K562 (cell line): ENCODE measurements at regions not wholly inside any gene's neighbourhood (a gene's known extent, or its start where the extent isn't known, plus 50 kb on each side); places are given as distances from the start of the nearest gene placed in this dataset.

Experiments used
- ATAC-seq: fragments of 200-7000 bp; cut with Tn5 transposase; 3 replicates; pipeline ENCODE4 v1.9.1; 2020; ENCODE audit warnings: moderate library complexity
- BruUV-seq: library from RNA; stranded (reverse); fragments of 400-500 nt; replicated peaks from 2 replicates; lab custom pipeline; 2021; lab: Mats Ljungman, UMichigan
- CTCF ChIA-PET: fragments of 300-600 bp; formaldehyde crosslinking; extraction: SDS; loops from one replicate; lab custom pipeline; 2021; ENCODE audit warnings: low intra/inter-chr PET ratio; lab: Yijun Ruan, JAX
- POLR2A ChIA-PET: fragments of 300-600, 350-650 bp; sonication (Branson Sonifier 250); formaldehyde crosslinking; extraction: SDS; loops from one replicate; lab custom pipeline; 2021; ENCODE audit warnings: antibody characterized with exemption, inconsistent platforms; lab: Yijun Ruan, JAX
- DNase-seq, 4 experiments: peaks; one replicate each; pipeline versions ENCODE4 v3.0.0 to v3.0.0-alpha.2; 2011 to 2018; ENCODE audit warnings: low spot score in 3 of 4, mixed read lengths in 3 of 4; ENCODE audit errors: extremely low read depth in 1 of 4
- FAIRE-seq: peaks from 2 replicates; lab custom pipeline; 2011; peaks lifted over from hg19 to GRCh38; lab: Jason Lieb, UNC
- H2AFZ ChIP-seq: 2 replicates; pipeline ENCODE4 v1.6.0; 2011; ENCODE audit warnings: low read depth, low read length, control low read depth, inconsistent platforms
- H3K27ac ChIP-seq: fragments of 200-600 bp; 3 replicates; pipeline ENCODE4 v1.8.0; 2011; ENCODE audit warnings: low read depth, mild to moderate bottlenecking, control low read depth, inconsistent platforms, low read length, moderate library complexity, mixed read lengths; ENCODE audit errors: extremely low read depth
- H3K27me3 ChIP-seq, 2 experiments: fragments of 300-600 bp in 1 of 2; 2 replicates in 1 of 2; 3 replicates in 1 of 2; pipeline versions ENCODE4 v1.6.0 to v1.8.0; 2011; ENCODE audit warnings: inconsistent platforms in 2 of 2, low read length in 2 of 2, mild to moderate bottlenecking in 1 of 2, mixed read lengths in 1 of 2, moderate library complexity in 1 of 2; ENCODE audit not compliant: control insufficient read depth in 2 of 2, insufficient read depth in 2 of 2
- H3K36me3 ChIP-seq: fragments of 300-600 bp; 3 replicates; pipeline ENCODE4 v1.8.0; 2011; ENCODE audit warnings: mild to moderate bottlenecking, low read length, inconsistent platforms; ENCODE audit not compliant: control insufficient read depth, insufficient read depth
- H3K4me1 ChIP-seq, 2 experiments: fragments of 200-600 bp in 1 of 2; replicated peaks in 1 of 2; 2 replicates in 1 of 2; 3 replicates in 1 of 2; pipeline versions ENCODE4 v1.5.1 to v1.8.0; 2011; ENCODE audit warnings: inconsistent platforms in 2 of 2, low read length in 2 of 2, mild to moderate bottlenecking in 1 of 2, mixed read lengths in 1 of 2, moderate library complexity in 1 of 2; ENCODE audit not compliant: control insufficient read depth in 2 of 2, insufficient read depth in 2 of 2
- H3K4me2 ChIP-seq: 2 replicates; pipeline ENCODE4 v1.6.1; 2011; ENCODE audit warnings: low read length, control low read depth, inconsistent platforms, mixed read lengths; ENCODE audit not compliant: insufficient read depth
- H3K4me3 ChIP-seq: fragments of 200-600 bp; sonication (generic), shearing (Covaris generic); 2 replicates; pipeline ENCODE4 v1.5.1; 2016; ENCODE audit warnings: control low read depth, inconsistent platforms
- H3K79me2 ChIP-seq: fragments of 200-600 bp; 3 replicates; pipeline ENCODE4 v1.8.0; 2011; ENCODE audit warnings: low read length, inconsistent platforms; ENCODE audit not compliant: control insufficient read depth, insufficient read depth
- H3K9ac ChIP-seq, 2 experiments: 2 replicates each; pipeline versions ENCODE4 v1.6.0 to v1.6.1; 2011; ENCODE audit warnings: low read depth in 2 of 2, low read length in 2 of 2, control low read depth in 1 of 2, inconsistent platforms in 1 of 2, mild to moderate bottlenecking in 1 of 2, mixed read lengths in 1 of 2; ENCODE audit not compliant: insufficient read depth in 1 of 2
- H3K9me1 ChIP-seq: one replicate; pipeline ENCODE4 v1.6.0; 2011; ENCODE audit warnings: inconsistent platforms, mild to moderate bottlenecking, low read length, moderate library complexity; ENCODE audit not compliant: control insufficient read depth, insufficient read depth
- H3K9me3 ChIP-seq: replicated peaks from 2 replicates; pipeline ENCODE4 v1.5.1; 2011; ENCODE audit warnings: low read depth, low read length, inconsistent platforms; ENCODE audit not compliant: control insufficient read depth, insufficient read depth
- H4K20me1 ChIP-seq: replicated peaks from 2 replicates; pipeline ENCODE4 v1.6.1; 2011; ENCODE audit warnings: low read length, inconsistent platforms, mixed read lengths; ENCODE audit not compliant: control insufficient read depth, insufficient read depth
- BCL6 ChIP-seq: fragments of 250-450 bp; sonication (Bioruptor Pico); IDR thresholded peaks from 2 replicates; pipeline ENCODE4 v1.4.0; 2020
- CEBPB ChIP-seq: fragments of 450-650 bp; IDR thresholded peaks from 2 replicates; pipeline ENCODE4 v1.6.1; 2016; ENCODE audit warnings: missing genetic modification characterization, missing compliant biosample characterization
- CEBPG ChIP-seq, 3 experiments: fragments of 200-800 bp in 1 of 3; sonication (Bioruptor generic) in 1 of 3; sonication (generic) in 1 of 3; formaldehyde crosslinking in 1 of 3; IDR thresholded peaks in 2 of 3; conservative IDR thresholded peaks in 1 of 3; 2 replicates each; pipeline versions ENCODE4 v1.6.1 to v1.8.0; 2016 to 2022; ENCODE audit warnings: missing compliant biosample characterization in 2 of 3, missing genetic modification characterization in 2 of 3, mild to moderate bottlenecking in 1 of 3, missing genetic modification reagents in 1 of 3
- EGR1 ChIP-seq: fragments of 450-650 bp; conservative IDR thresholded peaks from 2 replicates; pipeline ENCODE4 v1.6.1; 2017; ENCODE audit warnings: mild to moderate bottlenecking
- ELF2 ChIP-seq: fragments of 250-450 bp; sonication (Bioruptor Pico); IDR thresholded peaks from 2 replicates; pipeline ENCODE4 v1.5.0; 2021; ENCODE audit warnings: mild to moderate bottlenecking
- EZH2 ChIP-seq: IDR thresholded peaks from 2 replicates; pipeline ENCODE4 v1.6.1; 2012; ENCODE audit warnings: low read depth, mild to moderate bottlenecking, inconsistent platforms, low read length, borderline replicate concordance
- FOXA3 ChIP-seq, 2 experiments: fragments of 450-650 bp in 1 of 2; sonication (generic) in 1 of 2; formaldehyde crosslinking; IDR thresholded peaks in 1 of 2; conservative IDR thresholded peaks in 1 of 2; 2 replicates each; pipeline versions ENCODE4 v1.4.0 to v1.8.0; 2020 to 2022; ENCODE audit warnings: mild to moderate bottlenecking in 2 of 2, missing genetic modification reagents in 1 of 2
- GATAD2A ChIP-seq: fragments of 450-650 bp; IDR thresholded peaks from 2 replicates; pipeline ENCODE4 v1.6.1; 2017
- HMG20A ChIP-seq: fragments of 450-650 bp; formaldehyde crosslinking; conservative IDR thresholded peaks from 2 replicates; pipeline ENCODE4 v1.4.0; 2020; ENCODE audit warnings: mild to moderate bottlenecking, mixed read lengths
- JUN ChIP-seq, 2 experiments: sonication (generic) in 1 of 2; formaldehyde crosslinking in 1 of 2; IDR thresholded peaks; 2 replicates each; pipeline versions ENCODE4 v1.6.1 to v1.8.0; 2012 to 2022; ENCODE audit warnings: borderline replicate concordance in 2 of 2, mild to moderate bottlenecking in 2 of 2, improper control_type of control experiment in 1 of 2, low read depth in 1 of 2, low read length in 1 of 2, missing genetic modification reagents in 1 of 2
- KHSRP ChIP-seq: fragments of 450-650 bp; IDR thresholded peaks from 2 replicates; pipeline ENCODE4 v1.6.1; 2017
- NR2C1 ChIP-seq, 2 experiments: fragments of 450-650 bp; IDR thresholded peaks; 2 replicates each; pipeline ENCODE4 v1.6.1; 2017; ENCODE audit warnings: mild to moderate bottlenecking in 2 of 2, antibody characterized with exemption in 1 of 2, inconsistent platforms in 1 of 2, missing compliant biosample characterization in 1 of 2, missing genetic modification characterization in 1 of 2
- POLR3G ChIP-seq: IDR thresholded peaks from 2 replicates; pipeline ENCODE4 v1.6.1; 2011; ENCODE audit not compliant: insufficient read length, insufficient replicate concordance; ENCODE audit errors: extremely low read depth
- SMARCB1 ChIP-seq: IDR thresholded peaks from 2 replicates; pipeline ENCODE4 v1.6.1; 2011; ENCODE audit warnings: improper control_type of control experiment, low read depth; ENCODE audit not compliant: insufficient read length
- ZNF785 ChIP-seq: fragments of 250-450 bp; sonication (Bioruptor Pico); IDR thresholded peaks from 2 replicates; pipeline ENCODE4 v1.4.0; 2020; ENCODE audit warnings: mild to moderate bottlenecking
- WGBS: fragments of 100-300 bp; shearing (Covaris generic); methylation state at CpG from one replicate; pipeline ENCODE4 v1.1.6; 2016; ENCODE audit warnings: low coverage, mixed read lengths; ENCODE audit not compliant: insufficient coverage; ENCODE audit errors: missing lambda C conversion rate; 5-methylcytosine and 5-hydroxymethylcytosine counted together
- in situ Hi-C: fragments of 300-500 bp; cut with MboI; formaldehyde crosslinking; loops from 4 replicates; pipeline ENCODE4 v1.15.0; 2018; ENCODE audit warnings: inconsistent platforms, mixed read lengths
- intact Hi-C: fragments of 100-400 bp; cut with micrococcal nuclease; formaldehyde crosslinking; loops from 2 replicates; pipeline ENCODE4 v1.14.2; 2022
- TF ChIP-seq, protein P1 (sequence below): fragments of 450-650 bp; IDR thresholded peaks from 2 replicates; pipeline ENCODE4 v1.6.1; 2016

DNA sequence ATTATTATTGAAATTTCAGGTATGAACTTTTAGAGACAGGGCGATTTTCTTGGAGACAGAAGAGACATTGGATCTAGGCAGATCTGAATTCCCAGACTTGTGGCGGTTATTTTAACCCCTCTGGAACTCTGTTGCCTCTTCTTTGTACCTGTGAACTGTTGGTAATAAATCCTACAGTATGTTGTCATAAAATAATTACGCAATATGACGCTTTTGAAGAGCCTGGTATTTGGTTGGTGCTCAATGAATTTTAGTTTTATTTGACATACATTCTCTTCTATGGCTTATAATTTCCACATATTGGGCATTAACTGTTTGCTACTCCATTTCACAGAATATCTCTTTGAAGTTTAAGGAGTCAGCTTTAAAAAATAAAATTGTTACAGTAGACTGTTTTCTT lies 1496.1 kb upstream of the IGFBP7 start:
- DNase-seq (no peak), FAIRE-seq (no peak), ATAC-seq (no peak)
- in situ Hi-C loops (no loop called here), intact Hi-C loops (no loop called here)
- Histone ChIP-seq H3K4me1 (no peaks in the 10 kb centered on the region), H3K36me3 (no peaks in the 10 kb centered on the region), H3K27ac (no peak overlapping the region), H3K4me2 (no peak overlapping the region), H3K9ac (no peak overlapping the region), H3K9me1 (no peaks in the 10 kb centered on the region), H4K20me1 (no peaks in the 10 kb centered on the region), H2AFZ (no peak overlapping the region), H3K4me3 (no peak overlapping the region), H3K79me2 (no peaks in the 10 kb centered on the region), H3K9me3 (no peaks in the 10 kb centered on the region), H3K27me3 (no peaks in the 10 kb centered on the region)
- POLR2A ChIA-PET = no interaction called here
- WGBS = 0% methylated on average over 4 of the region's 4 CpGs
- CTCF ChIA-PET = no interaction called here
- no TSS peak for BruUV-seq
- TF ChIP-seq CEBPG (CRISPR knock-in tag; IDR thresholded peaks at IDR 0.05) (no peak), CEBPG (tag; conservative IDR thresholded peaks at IDR 0.05 in 1 of 2, IDR thresholded peaks at IDR 0.05 in 1 of 2) (peak in 1 of 2 experiments; percentile 72; a peak in 2 of 4 replicates), CEBPB (tag) (peak; percentile 23; the same call in 1 of the 2 replicates)
- TF ChIP-seq, protein P1, sequence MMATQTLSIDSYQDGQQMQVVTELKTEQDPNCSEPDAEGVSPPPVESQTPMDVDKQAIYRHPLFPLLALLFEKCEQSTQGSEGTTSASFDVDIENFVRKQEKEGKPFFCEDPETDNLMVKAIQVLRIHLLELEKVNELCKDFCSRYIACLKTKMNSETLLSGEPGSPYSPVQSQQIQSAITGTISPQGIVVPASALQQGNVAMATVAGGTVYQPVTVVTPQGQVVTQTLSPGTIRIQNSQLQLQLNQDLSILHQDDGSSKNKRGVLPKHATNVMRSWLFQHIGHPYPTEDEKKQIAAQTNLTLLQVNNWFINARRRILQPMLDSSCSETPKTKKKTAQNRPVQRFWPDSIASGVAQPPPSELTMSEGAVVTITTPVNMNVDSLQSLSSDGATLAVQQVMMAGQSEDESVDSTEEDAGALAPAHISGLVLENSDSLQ = no peak

DNA sequence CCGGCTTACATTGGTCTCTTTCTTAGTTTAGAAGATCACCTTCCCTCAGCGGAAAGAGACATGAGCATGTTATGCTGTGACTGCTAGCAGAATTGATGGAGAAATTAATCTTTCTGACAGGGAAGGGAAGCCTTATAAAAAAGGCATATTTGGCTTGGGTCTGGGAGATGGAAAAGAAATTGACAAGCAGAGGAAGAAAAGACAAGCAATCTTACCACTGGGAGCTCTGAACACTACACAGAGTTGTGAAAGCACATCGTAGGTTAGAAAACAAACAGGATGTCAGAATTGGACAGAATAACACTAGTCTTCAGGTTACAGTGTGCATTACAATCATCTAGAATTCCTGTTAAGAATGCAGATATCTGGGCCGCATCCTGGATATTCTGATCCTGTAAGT lies 1493.8 kb upstream of the IGFBP7 start:
- BruUV-seq = no TSS peak
- no peaks in the 10 kb centered on the region for H3K79me2 ChIP-seq
- H2AFZ ChIP-seq = no peak overlapping the region
- no peak overlapping the region for H3K4me2 ChIP-seq
- no peaks in the 10 kb centered on the region for H3K9me3 ChIP-seq
- H3K4me3 ChIP-seq = no peak overlapping the region
- DNase-seq (no peak), ATAC-seq (no peak), FAIRE-seq (no peak)
- WGBS = 0% methylated on average over 4 of the region's 4 CpGs
- no peaks in the 10 kb centered on the region for H3K36me3 ChIP-seq
- in situ Hi-C loops = no loop called here
- H4K20me1 ChIP-seq = no peaks in the 10 kb centered on the region
- H3K4me1 ChIP-seq = no peaks in the 10 kb centered on the region
- no peaks in the 10 kb centered on the region for H3K9me1 ChIP-seq
- no peak overlapping the region for H3K27ac ChIP-seq
- H3K9ac ChIP-seq = no peak overlapping the region
- intact Hi-C loops = no loop called here
- ChIA-PET POLR2A (no interaction called here), CTCF (no interaction called here)
- no peaks in the 10 kb centered on the region for H3K27me3 ChIP-seq
- no peak for TF ChIP-seq SMARCB1
- TF ChIP-seq ELF2 (CRISPR knock-in tag) = no peak
- no peak for TF ChIP-seq JUN (IDR thresholded peaks at IDR 0.05; ENCODE audit: borderline replicate concordance, low read depth, low read length)
- TF ChIP-seq JUN (CRISPR knock-in tag; IDR thresholded peaks at IDR 0.05; ENCODE audit: borderline replicate concordance) = no peak
- TF ChIP-seq NR2C1 (IDR thresholded peaks at IDR 0.05) = no peak
- TF ChIP-seq NR2C1 (tag; IDR thresholded peaks at IDR 0.05) = no peak
- no peak for TF ChIP-seq FOXA3 (CRISPR knock-in tag; conservative IDR thresholded peaks at IDR 0.05 in 1 of 2, IDR thresholded peaks at IDR 0.05 in 1 of 2)
- no peak for TF ChIP-seq GATAD2A
- no peak for TF ChIP-seq HMG20A (CRISPR knock-in tag)
- TF ChIP-seq ZNF785 (CRISPR knock-in tag) = no peak
- no peak for TF ChIP-seq BCL6
- no peak for TF ChIP-seq EGR1
- TF ChIP-seq POLR3G = no peak
- no peak for TF ChIP-seq KHSRP
- TF ChIP-seq EZH2 = no peak
